ENCODE measurements at regions not wholly inside any gene's neighbourhood (a gene's known extent, or its start where the extent isn't known, plus 50 kb on each side); places are given as distances from the start of the nearest gene placed in this dataset.

DNA sequence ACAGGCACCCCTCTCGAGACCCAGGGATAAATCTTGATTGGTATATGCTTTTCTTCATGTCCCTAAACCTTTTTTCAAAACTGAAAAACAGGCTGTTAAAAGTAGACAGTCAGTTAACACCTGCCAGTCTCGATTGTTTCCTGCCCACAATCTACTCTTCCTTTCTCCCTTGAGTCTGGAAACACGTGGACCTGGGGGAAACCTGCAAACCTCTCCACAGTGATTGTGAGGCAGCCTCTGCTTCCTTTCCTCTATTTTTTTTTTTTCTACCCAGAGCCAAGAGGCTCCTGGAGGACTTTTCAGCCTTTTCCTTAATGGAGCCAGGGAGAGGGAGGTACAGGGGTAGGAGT is 69.4 kb upstream of the CLMP start:
- H4K20me1 ChIP-seq (ENCODE audit: insufficient read depth, low read length), result no peaks in the 10 kb centered on the region
- peaks cover 18% of the 10 kb centered on the region for H3K4me1 ChIP-seq (ENCODE audit: insufficient read depth, low read length)
- no peak overlapping the region for H3K27ac ChIP-seq (ENCODE audit: low read depth, low read length)
- no peaks in the 10 kb centered on the region for H3K9me3 ChIP-seq (ENCODE audit: low read depth, low read length)
- H3K79me2 ChIP-seq (ENCODE audit: insufficient read depth, low read length), result no peaks in the 10 kb centered on the region
- no peak overlapping the region for H3K4me3 ChIP-seq (ENCODE audit: insufficient read depth, low read length)
- no peak for DNase-seq (ENCODE audit: insufficient read length, low spot score, missing footprints)
- TF ChIP-seq, protein P1, sequence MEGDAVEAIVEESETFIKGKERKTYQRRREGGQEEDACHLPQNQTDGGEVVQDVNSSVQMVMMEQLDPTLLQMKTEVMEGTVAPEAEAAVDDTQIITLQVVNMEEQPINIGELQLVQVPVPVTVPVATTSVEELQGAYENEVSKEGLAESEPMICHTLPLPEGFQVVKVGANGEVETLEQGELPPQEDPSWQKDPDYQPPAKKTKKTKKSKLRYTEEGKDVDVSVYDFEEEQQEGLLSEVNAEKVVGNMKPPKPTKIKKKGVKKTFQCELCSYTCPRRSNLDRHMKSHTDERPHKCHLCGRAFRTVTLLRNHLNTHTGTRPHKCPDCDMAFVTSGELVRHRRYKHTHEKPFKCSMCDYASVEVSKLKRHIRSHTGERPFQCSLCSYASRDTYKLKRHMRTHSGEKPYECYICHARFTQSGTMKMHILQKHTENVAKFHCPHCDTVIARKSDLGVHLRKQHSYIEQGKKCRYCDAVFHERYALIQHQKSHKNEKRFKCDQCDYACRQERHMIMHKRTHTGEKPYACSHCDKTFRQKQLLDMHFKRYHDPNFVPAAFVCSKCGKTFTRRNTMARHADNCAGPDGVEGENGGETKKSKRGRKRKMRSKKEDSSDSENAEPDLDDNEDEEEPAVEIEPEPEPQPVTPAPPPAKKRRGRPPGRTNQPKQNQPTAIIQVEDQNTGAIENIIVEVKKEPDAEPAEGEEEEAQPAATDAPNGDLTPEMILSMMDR (IDR thresholded peaks at IDR 0.05; ENCODE audit: extremely low read depth, low read depth, low read length), result no peak
- no peak overlapping the region for H3K4me2 ChIP-seq (ENCODE audit: insufficient read depth, low read length)
- H2AFZ ChIP-seq (ENCODE audit: low read length), result no peak overlapping the region
- H3K36me3 ChIP-seq (ENCODE audit: insufficient read depth, low read length), result no peaks in the 10 kb centered on the region
- peaks cover 17% of the 10 kb centered on the region for H3K27me3 ChIP-seq (ENCODE audit: insufficient read depth, low read length)

DNA sequence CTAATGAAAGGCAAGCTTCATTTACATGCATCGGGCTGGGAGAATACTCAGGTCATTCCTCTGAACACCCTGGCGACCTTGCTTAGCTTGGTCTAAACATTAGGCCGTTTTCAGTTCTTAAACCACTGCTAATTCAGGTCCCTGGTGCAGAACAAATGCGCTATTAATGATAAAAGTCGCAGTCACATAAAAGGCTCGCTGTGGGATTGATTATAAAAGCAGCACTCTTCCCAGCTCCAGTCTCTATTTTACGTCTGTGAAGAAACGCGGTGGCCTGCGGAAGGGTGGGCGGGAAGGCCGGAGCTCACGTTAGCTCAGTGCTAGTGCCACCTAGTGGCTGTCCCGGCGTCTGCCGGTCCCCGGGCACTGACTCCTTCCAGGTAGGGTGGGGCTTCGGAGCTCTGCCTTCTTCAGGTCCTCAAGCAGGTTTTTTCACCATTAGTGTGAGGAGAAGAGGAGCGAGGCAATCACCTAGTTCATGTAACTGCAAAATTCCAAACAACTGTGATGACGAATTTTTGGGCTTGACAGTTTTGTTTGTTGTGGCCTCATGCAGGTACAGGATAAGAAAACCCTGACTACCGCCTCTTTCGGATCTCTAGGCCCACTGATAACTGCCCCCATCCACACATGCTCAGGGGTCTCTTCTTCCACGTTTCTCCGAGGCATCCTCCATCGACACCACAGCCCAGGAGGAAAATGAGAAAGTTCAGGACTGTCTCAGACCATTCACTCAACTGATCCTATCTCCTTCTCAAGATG is 66.5 kb upstream of the CLMP start:
- H3K27me3 ChIP-seq (ENCODE audit: insufficient read depth, low read length), result peaks cover 9% of the 10 kb centered on the region
- H3K4me1 ChIP-seq (ENCODE audit: insufficient read depth, low read length), result peaks cover 16% of the 10 kb centered on the region
- H3K79me2 ChIP-seq (ENCODE audit: insufficient read depth, low read length), result no peaks in the 10 kb centered on the region
- peak overlapping the region; percentile 67 for H3K4me3 ChIP-seq (ENCODE audit: insufficient read depth, low read length)
- TF ChIP-seq, protein P1 (IDR thresholded peaks at IDR 0.05; ENCODE audit: extremely low read depth, low read depth, low read length), result peak; percentile 97
- DNase-seq (ENCODE audit: insufficient read length, low spot score, missing footprints), result peak; percentile 92
- H2AFZ ChIP-seq (ENCODE audit: low read length), result peak overlapping the region; percentile 97
- no peaks in the 10 kb centered on the region for H3K36me3 ChIP-seq (ENCODE audit: insufficient read depth, low read length)
- H3K9me3 ChIP-seq (ENCODE audit: low read depth, low read length), result no peaks in the 10 kb centered on the region
- peak overlapping the region; percentile 97 for H3K4me2 ChIP-seq (ENCODE audit: insufficient read depth, low read length)
- H4K20me1 ChIP-seq (ENCODE audit: insufficient read depth, low read length), result no peaks in the 10 kb centered on the region
- H3K27ac ChIP-seq (ENCODE audit: low read depth, low read length), result no peak overlapping the region

- Histone ChIP-seq H3K27me3 (ENCODE audit: insufficient read depth, low read length) (peaks cover 9% of the 10 kb centered on the region), H2AFZ (ENCODE audit: low read length) (peak overlapping the region; percentile 97), H3K4me3 (ENCODE audit: insufficient read depth, low read length) (no peak overlapping the region), H3K36me3 (ENCODE audit: insufficient read depth, low read length) (no peaks in the 10 kb centered on the region), H4K20me1 (ENCODE audit: insufficient read depth, low read length) (no peaks in the 10 kb centered on the region), H3K4me1 (ENCODE audit: insufficient read depth, low read length) (peaks cover 9% of the 10 kb centered on the region), H3K9me3 (ENCODE audit: low read depth, low read length) (no peaks in the 10 kb centered on the region), H3K79me2 (ENCODE audit: insufficient read depth, low read length) (no peaks in the 10 kb centered on the region), H3K4me2 (ENCODE audit: insufficient read depth, low read length) (peak overlapping the region; percentile 97), H3K27ac (ENCODE audit: low read depth, low read length) (no peak overlapping the region)
- TF ChIP-seq, protein P1 (IDR thresholded peaks at IDR 0.05; ENCODE audit: extremely low read depth, low read depth, low read length), result no peak
- no peak for DNase-seq (ENCODE audit: insufficient read length, low spot score, missing footprints)
Observed at GRCh38 chr11:123260511-123261211, 65.6 kb upstream of the CLMP start.

DNA sequence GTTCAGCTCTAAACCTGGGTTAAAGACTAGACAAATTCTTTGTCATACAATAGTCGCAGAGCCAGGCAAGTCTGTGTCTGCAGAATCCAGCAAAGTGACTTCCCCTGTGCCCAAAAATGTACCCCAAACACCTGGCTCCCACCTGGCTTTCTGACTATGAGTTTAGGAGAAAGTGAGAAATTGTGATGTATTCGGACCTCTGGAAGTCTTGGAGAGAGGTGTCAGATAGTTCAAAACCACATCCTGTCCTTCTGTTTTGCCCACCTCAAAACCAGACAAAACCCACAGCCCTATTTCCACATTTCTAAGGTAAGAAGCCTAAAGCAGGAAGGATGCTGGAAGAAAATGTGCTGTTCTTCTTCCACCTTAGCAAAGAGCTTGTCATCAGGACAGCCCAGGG is 63.8 kb upstream of the CLMP start:
- Histone ChIP-seq H3K4me3 (ENCODE audit: insufficient read depth, low read length) (no peak overlapping the region), H3K9me3 (ENCODE audit: low read depth, low read length) (no peaks in the 10 kb centered on the region), H2AFZ (ENCODE audit: low read length) (no peak overlapping the region), H3K36me3 (ENCODE audit: insufficient read depth, low read length) (no peaks in the 10 kb centered on the region), H4K20me1 (ENCODE audit: insufficient read depth, low read length) (no peaks in the 10 kb centered on the region), H3K27me3 (ENCODE audit: insufficient read depth, low read length) (peaks cover 4% of the 10 kb centered on the region), H3K4me1 (ENCODE audit: insufficient read depth, low read length) (peaks cover 9% of the 10 kb centered on the region), H3K79me2 (ENCODE audit: insufficient read depth, low read length) (no peaks in the 10 kb centered on the region), H3K27ac (ENCODE audit: low read depth, low read length) (no peak overlapping the region), H3K4me2 (ENCODE audit: insufficient read depth, low read length) (no peak overlapping the region)
- DNase-seq (ENCODE audit: insufficient read length, low spot score, missing footprints), result no peak
- TF ChIP-seq, protein P1 (IDR thresholded peaks at IDR 0.05; ENCODE audit: extremely low read depth, low read depth, low read length), result no peak
